ENCODE measurements at regions not wholly inside any gene's neighbourhood (a gene's known extent, or its start where the extent isn't known, plus 50 kb on each side); places are given as distances from the start of the nearest gene placed in this dataset.
"Not testable (repeated sequence)": the region's sequence is repeated elsewhere in the genome, so short reads cannot be mapped to it uniquely, and the experiment has no call there.

DNA sequence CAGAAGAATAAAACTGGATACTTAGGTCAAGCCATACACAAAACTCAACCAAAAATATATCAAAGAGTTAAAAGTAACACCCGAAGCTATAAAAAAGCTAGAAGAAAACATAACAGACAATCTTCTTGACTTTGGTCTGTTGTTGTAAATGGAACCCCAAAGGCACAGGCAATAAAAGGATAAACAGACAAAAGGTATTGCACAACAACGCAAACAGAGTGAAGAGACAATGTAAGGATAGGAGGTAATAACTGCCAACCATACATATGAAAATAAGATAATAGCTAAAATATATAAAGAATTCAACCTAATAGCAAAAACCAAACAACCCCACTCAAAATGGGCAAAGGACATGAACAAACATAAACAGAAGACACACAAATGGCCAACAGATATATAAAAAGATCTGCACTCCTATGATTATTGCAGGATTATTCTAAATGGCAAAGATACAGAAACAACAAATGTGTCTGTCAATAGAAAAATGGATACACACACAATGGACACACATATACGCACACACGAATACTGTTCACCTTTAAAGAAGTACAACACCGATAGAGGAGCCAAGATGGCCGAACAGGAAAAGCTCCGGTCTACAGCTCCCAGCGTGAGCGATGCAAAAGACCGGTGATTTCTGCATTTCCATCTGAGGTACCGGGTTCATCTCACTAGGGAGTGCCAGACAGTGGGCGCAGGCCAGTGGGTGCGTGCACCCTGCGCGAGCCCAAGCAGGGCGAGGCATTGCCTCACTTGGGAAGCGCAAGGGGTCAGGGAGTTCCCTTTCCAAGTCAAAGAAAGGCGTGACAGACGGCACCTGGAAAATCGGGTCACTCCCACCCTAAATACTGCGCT lies 1137.1 kb downstream of the FSCB start:
- DNase-seq, result no peak

DNA sequence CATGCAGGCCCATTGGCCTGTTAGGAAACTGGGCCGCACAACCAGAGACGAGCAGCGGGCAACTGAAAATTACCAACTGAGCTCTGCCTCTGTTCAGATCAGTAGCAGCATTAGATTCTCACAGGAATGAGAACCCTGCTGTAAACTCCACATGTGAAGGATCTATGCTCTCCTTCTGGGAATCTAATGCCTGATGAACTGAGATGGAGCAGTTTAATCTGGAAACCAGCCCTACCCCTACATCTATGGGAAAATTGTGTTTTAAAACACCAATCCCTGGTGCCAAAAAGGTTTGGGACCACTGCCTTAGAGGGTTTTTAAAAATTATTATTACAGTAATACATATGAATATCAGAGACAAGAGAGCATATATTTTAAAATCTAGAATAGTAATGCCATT lies 1144.5 kb downstream of the FSCB start:
- DNase-seq, result no peak

DNA sequence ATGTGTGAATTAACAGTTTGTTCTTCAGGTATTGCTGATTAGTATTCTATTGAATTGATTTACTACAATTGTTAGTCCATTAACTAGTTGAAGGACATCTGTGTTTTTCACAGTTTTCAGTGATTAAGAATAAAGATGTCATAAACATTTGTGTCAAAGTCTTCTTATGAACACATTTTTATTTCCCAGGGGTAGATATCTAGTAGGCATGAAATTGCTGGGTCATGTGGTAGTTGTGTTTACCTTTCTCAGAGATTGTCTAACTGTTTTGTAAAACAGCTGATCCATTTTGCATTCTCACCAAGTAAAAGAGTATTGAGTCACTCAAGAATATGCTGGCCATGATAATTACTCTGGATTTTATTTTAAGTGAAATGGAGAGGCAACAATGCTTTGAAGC lies 1145.3 kb downstream of the FSCB start:
- DNase-seq, result no peak

GRCh38 chr14:43360239-43360638 lies 1146.8 kb downstream of the FSCB start:
- no peak for DNase-seq

DNA sequence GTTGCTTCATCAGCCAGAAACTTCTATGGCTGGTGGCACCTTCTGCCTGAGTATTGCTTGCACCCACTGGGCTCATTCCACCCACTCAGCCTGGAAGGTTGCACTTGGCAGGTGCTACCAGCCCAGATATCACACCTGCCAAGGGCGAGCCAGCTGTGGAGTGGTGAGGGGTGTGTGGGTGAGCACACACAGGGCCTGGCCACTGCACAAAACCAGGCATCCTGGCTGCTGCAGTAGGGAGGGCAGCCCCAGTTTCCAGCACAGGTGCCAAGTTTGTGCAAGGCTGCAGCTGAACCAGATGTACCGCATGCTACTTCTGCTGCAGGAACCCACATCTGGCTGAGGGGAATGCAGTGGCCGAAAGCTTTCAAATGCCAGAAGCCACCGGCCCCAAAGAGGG lies 1147.8 kb downstream of the FSCB start:
- peak; percentile 64 for DNase-seq

DNA sequence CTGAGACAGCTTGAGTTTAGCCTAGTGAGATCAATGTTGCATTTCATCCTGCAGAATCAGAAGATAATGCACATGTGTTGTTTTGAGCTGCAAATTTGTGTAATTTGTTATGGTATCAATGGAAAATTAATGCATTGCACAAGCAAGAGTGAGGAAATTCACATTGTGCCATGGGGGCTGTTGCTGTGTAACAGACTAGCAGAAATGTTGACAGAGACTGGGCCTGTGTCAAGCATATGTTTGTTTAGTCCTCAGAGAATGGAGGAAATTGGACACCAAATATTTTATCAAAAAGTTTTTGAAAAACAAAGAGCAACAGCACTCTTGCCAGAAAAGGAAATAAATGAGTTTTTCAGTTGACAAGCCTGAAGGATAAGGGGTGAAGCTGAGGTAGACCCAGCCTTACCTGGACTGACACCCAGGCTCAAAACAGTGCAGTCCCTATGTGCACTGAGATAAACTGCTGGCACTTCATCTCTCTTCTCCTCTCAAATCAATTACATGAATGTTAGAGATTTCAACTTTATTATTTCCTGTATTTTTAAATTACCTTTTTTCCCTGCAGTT lies 1150.0 kb downstream of the FSCB start:
- peak; percentile 13 for DNase-seq

GRCh38 chr14:43356382-43356781 lies 1150.7 kb downstream of the FSCB start:
- no peak for DNase-seq

DNA sequence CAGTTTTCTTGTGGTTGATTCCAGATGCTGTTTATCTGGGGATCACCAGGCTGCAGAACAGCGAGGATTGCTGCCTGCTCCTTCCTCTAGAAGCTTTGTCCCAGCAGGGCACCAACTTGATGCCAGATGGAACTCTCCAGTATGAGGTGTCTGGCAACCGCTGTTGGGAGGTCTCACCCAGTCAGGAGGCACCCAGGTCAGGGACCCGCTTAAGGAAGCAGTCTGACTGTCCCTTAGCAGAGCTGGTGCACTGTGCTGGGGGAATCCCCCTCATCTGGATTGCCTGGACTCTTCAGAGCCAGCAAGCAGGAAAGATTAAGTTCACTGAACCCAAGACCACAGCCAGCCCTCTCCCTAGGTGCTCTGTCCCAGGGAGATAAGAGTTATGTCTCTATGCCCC lies 1165.2 kb downstream of the FSCB start:
- no peak for DNase-seq

- DNase-seq, result no peak
Observed at GRCh38 chr14:43338713-43339112, 1168.4 kb downstream of the FSCB start.

DNA sequence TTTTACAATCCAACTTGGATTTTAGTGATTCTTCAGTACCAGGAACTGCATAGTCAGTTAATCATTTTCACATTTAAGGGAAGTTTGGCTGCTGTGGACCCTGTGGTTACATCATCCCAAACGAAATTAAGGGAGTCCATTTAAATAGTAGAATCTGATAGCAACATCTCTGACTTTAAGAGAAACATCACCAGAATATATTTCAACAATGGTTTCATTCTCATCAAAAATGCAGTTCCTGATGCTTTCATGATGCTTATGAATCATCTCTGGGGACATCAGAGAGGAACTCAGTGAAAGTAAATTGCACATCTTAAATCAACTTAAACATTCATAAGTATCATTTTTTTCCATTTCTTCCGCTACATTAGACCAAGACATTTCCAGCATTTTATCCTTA lies 1170.7 kb downstream of the FSCB start:
- DNase-seq, result no peak

DNA sequence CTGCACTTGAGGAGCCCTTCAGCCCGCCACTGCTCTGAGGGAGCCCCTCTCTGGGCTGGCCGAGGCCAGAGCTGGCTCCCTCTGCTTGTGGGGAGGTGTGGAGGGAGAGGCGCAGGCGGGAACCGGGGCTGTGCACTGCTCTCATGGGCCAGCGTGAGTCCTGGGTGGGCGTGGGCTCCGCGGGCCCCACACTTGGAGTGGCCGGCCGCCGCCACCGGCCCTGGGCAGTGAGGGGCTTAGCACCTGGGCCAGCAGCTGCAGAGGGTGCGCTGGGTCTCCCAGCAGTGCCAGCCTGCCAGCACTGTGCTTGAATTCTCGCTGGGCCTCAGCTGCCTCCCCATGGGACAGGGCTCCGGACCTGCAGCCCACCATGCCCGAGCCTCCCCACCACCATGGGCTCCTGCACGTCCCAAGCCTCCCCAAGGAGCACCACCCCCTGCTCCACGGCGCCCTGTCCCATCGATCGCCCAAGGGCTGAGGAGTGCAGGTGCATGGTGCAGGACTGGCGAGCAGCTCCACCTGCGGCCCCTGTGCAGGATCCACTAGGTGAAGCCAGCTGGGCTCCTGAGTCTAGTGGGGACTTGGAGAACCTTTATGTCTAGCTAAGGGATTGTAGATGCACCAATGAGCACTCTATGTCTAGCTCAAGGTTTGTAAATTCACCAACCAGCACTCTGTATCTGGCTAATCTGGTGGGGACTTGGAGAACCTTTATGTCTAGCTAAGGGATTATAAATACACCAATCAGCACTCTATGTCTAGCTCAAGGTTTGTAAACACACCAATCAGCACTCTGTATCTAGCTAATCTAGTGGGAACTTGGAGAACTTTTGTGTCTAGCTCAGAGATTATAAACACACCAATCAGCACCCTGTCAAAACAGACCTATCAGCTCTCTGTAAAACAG lies 1180.3 kb downstream of the FSCB start:
- not testable (repeated sequence) for DNase-seq

- no peak for DNase-seq
Observed at GRCh38 chr14:43316427-43316826, 1190.7 kb downstream of the FSCB start.

DNA sequence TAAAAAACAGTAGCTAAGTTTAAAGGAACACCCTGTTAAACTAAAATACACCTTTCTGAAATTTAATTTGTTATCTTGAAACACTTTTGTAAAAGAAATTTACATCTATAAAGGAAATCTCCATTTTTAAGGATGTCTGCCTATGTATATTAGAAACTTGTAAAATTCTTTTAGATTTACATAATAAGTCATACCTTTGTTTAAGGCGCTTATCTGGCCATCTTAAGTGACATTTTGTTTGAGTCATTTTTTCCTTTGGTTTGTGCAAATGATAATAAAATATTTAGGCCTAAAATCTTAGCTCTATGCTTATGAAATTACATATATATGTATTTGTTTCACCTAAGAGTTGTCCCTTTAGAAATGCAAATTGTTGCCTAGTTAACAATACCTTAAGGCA lies 1193.4 kb downstream of the FSCB start:
- DNase-seq, result no peak

GRCh38 chr14:43308421-43309110 lies 1198.5 kb downstream of the FSCB start:
- no peak for DNase-seq

GRCh38 chr14:43307836-43308235 lies 1199.2 kb downstream of the FSCB start:
- no peak for DNase-seq

GRCh38 chr14:43306053-43306452 lies 1201.0 kb downstream of the FSCB start:
- no peak for DNase-seq

- DNase-seq, result no peak
Observed at GRCh38 chr14:43297794-43298193, 1209.3 kb downstream of the FSCB start.

- not testable (repeated sequence) for DNase-seq
Observed at GRCh38 chr14:43296061-43296460, 1211.0 kb downstream of the FSCB start.

DNA sequence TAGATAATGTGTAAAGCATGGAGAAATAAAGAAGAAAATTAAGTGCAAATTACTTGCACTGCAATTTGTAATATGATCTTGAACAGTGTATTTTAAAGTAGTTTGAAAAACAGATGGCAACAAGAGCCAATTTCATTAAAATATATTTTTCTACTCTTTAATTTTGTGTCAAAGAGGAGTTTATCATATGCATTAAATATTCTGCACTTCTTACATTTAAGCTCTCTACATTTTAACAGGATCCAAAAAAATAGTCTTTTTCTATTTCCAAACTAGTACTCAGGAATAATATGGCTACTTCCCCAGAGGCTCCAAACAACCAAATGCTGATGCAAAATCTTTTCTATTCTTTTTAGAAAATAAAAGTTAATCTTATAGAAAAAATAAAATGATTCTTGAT lies 1221.5 kb downstream of the FSCB start:
- no peak for DNase-seq

DNA sequence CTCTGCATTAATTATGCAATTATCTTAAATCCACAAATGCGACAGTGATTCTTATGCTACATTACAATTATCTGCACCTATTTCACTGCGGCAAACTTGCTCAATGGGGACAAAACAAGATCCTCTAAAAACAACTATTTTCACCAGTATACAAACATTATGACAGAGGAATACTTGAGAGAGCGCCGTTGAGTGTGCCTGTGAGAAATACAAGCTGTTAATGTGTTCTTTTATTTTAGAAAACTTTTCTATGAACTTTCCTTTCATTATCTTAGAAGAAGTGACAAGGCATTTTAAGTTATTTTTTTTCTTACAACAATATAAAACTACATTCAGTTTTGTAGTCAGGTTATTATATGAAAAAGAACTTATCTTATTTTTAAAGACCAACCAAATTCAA lies 1247.0 kb downstream of the FSCB start:
- DNase-seq, result no peak

DNA sequence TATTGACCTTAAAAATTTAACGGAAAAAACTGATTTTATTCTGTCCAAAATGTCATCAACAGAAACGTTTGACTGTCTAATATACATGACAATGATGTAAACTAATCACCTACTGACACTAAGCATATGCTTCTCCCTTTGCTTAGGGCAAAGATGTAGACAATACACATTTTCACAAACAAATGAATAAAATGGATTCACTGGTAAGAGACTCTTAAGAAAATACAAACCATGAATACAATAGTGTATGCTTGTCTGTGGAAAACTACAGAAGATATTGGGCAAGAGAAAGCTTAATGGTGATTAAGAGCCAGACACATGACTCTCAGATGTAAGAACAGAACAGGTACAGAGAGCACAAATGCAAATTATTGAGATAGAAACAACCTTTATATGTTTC lies 1248.7 kb downstream of the FSCB start:
- DNase-seq, result no peak

DNA sequence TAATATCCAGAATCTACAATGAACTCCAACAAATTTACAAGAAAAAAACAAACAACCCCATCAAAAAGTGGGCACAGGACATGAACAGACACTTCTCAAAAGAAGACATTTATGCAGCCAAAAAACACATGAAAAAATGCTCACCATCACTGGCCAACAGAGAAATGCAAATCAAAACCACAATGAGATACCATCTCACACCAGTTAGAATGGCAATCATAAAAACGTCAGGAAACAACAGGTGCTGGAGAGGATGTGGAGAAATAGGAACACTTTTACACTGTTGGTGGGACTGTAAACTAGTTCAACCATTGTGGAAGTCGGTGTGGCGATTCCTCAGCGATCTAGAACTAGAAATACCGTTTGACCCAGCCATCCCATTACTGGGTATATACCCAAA lies 1250.1 kb downstream of the FSCB start:
- not testable (repeated sequence) for DNase-seq

- DNase-seq, result no peak
Observed at GRCh38 chr14:43252866-43253265, 1254.2 kb downstream of the FSCB start.
